Nephron progenitor cell (in vitro differentiated cells): ENCODE measurements at regions not wholly inside any gene's neighbourhood (a gene's known extent, or its start where the extent isn't known, plus 50 kb on each side); places are given as distances from the start of the nearest gene placed in this dataset.

Source experiments
- DNase-seq: peaks from one replicate; pipeline ENCODE4 v3.0.0; 2021
- H3K27ac Mint-ChIP-seq: 2 replicates; pipeline ENCODE4 v1.8.0; 2021; ENCODE audit warnings: mild to moderate bottlenecking, moderate library complexity, mixed read lengths
- H3K27me3 Mint-ChIP-seq: 2 replicates; pipeline ENCODE4 v1.8.0; 2021; ENCODE audit warnings: mild to moderate bottlenecking, low read depth, mixed read lengths; ENCODE audit not compliant: poor library complexity
- H3K36me3 Mint-ChIP-seq: 2 replicates; pipeline ENCODE4 v1.8.0; 2021; ENCODE audit warnings: low read depth, mixed read lengths
- H3K4me1 Mint-ChIP-seq: 2 replicates; pipeline ENCODE4 v1.8.0; 2021; ENCODE audit warnings: mixed read lengths
- H3K4me3 Mint-ChIP-seq: 2 replicates; pipeline ENCODE4 v1.8.0; 2021; ENCODE audit warnings: mild to moderate bottlenecking, moderate library complexity, mixed read lengths
- H3K9me3 Mint-ChIP-seq: 2 replicates; pipeline ENCODE4 v1.8.0; 2021; ENCODE audit warnings: mild to moderate bottlenecking, moderate library complexity, mixed read lengths
- CTCF ChIP-seq: fragments of 200-600 bp; sonication (generic); IDR thresholded peaks from 2 replicates; pipeline ENCODE4 v1.5.0; 2021; ENCODE audit warnings: antibody characterized with exemption

GRCh38 chr2:147479358-147479757, 365.5 kb upstream of the ACVR2A start:
- H3K27ac Mint-ChIP-seq = no peak overlapping the region
- no peaks in the 10 kb centered on the region for H3K36me3 Mint-ChIP-seq
- H3K4me1 Mint-ChIP-seq = peaks cover 4% of the 10 kb centered on the region
- H3K9me3 Mint-ChIP-seq = no peaks in the 10 kb centered on the region
- no peak overlapping the region for H3K4me3 Mint-ChIP-seq
- no peak for DNase-seq
- no peak for TF ChIP-seq CTCF
- no peaks in the 10 kb centered on the region for H3K27me3 Mint-ChIP-seq

DNA sequence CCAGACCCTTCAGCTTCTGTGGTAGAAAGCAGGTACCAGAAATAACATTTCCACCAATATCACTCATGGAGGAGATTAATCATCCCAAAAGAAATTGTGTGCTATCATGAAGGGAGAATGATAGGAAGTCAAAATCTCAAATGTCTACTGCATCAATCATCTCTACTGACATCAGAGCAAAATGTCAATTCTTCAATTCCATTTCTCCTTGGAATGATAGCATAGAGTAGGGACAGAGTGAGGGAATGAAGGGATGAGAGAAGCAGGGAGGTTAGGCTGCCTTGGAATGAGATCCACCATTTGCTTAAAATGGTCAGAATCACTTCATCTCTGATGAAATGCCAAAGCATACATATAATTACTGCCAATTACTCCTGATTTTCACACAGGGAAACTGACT, 371.8 kb upstream of the ACVR2A start:
- Mint-ChIP-seq H3K4me3 (no peak overlapping the region), H3K9me3 (no peaks in the 10 kb centered on the region), H3K36me3 (no peaks in the 10 kb centered on the region), H3K27me3 (peaks cover 7% of the 10 kb centered on the region), H3K27ac (no peak overlapping the region), H3K4me1 (peaks cover 24% of the 10 kb centered on the region)
- DNase-seq = no peak
- TF ChIP-seq CTCF = no peak

- Mint-ChIP-seq H3K27me3 (peaks cover 10% of the 10 kb centered on the region), H3K4me1 (peaks cover 24% of the 10 kb centered on the region), H3K9me3 (no peaks in the 10 kb centered on the region), H3K36me3 (no peaks in the 10 kb centered on the region), H3K27ac (no peak overlapping the region), H3K4me3 (no peak overlapping the region)
- DNase-seq = no peak
- no peak for TF ChIP-seq CTCF
Observed at GRCh38 chr2:147471126-147471525, 373.7 kb upstream of the ACVR2A start.

GRCh38 chr2:147469471-147469870, 375.4 kb upstream of the ACVR2A start:
- Mint-ChIP-seq H3K27ac (peak overlapping the region; percentile 58), H3K4me3 (no peak overlapping the region), H3K36me3 (no peaks in the 10 kb centered on the region), H3K9me3 (no peaks in the 10 kb centered on the region), H3K27me3 (peaks cover 10% of the 10 kb centered on the region), H3K4me1 (peaks cover 25% of the 10 kb centered on the region)
- DNase-seq = no peak
- TF ChIP-seq CTCF = no peak

DNA sequence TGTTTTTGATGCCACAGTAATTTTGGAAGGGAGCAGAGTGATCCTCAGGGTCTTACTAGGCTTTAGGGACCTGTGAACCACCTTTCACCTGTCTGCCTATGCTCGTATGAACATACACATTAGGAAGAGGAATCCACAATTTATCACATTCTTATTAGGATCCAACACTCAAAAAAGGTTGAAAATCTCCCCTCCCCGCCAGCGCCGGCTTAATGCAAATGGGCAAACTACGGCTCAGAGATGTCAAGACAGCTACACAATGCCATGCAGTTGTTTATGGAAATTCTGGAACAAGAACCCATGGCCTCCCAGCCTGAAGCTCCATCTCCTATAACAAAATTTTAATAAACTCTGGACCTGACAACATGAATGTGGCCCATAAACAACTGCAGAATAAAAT, 375.9 kb upstream of the ACVR2A start:
- no peak for TF ChIP-seq CTCF
- Mint-ChIP-seq H3K36me3 (no peaks in the 10 kb centered on the region), H3K27me3 (peaks cover 10% of the 10 kb centered on the region), H3K4me1 (peaks cover 28% of the 10 kb centered on the region), H3K4me3 (no peak overlapping the region), H3K27ac (no peak overlapping the region), H3K9me3 (no peaks in the 10 kb centered on the region)
- no peak for DNase-seq

- no peak overlapping the region for H3K27ac Mint-ChIP-seq
- no peak for DNase-seq
- H3K4me3 Mint-ChIP-seq = no peak overlapping the region
- H3K4me1 Mint-ChIP-seq = peaks cover 28% of the 10 kb centered on the region
- no peak for TF ChIP-seq CTCF
- no peaks in the 10 kb centered on the region for H3K36me3 Mint-ChIP-seq
- no peaks in the 10 kb centered on the region for H3K9me3 Mint-ChIP-seq
- peaks cover 10% of the 10 kb centered on the region for H3K27me3 Mint-ChIP-seq
Observed at GRCh38 chr2:147468349-147468748, 376.5 kb upstream of the ACVR2A start.
